Astrocyte of the cerebellum (primary cell): ENCODE measurements at regions not wholly inside any gene's neighbourhood (a gene's known extent, or its start where the extent isn't known, plus 50 kb on each side); places are given as distances from the start of the nearest gene placed in this dataset.

Experiments used
- DNase-seq: peaks from one replicate; pipeline ENCODE4 v3.0.0-alpha.2; 2011; ENCODE audit warnings: low read depth
- H3K4me3 ChIP-seq: 2 replicates; pipeline ENCODE4 v1.5.1; 2011; ENCODE audit warnings: mild to moderate bottlenecking, low read depth, low read length, moderate library complexity
- in situ Hi-C: cut with HindIII; loops from 2 replicates; pipeline ENCODE4 v1.10.0; 2017; ENCODE audit warnings: low sequenced_read_pairs
- TF ChIP-seq, protein P1 (sequence below): IDR thresholded peaks from 2 replicates; pipeline ENCODE4 v1.5.1; 2012; ENCODE audit warnings: low read length, low read depth, moderate library complexity, mild to moderate bottlenecking; ENCODE audit errors: missing control alignments

DNA sequence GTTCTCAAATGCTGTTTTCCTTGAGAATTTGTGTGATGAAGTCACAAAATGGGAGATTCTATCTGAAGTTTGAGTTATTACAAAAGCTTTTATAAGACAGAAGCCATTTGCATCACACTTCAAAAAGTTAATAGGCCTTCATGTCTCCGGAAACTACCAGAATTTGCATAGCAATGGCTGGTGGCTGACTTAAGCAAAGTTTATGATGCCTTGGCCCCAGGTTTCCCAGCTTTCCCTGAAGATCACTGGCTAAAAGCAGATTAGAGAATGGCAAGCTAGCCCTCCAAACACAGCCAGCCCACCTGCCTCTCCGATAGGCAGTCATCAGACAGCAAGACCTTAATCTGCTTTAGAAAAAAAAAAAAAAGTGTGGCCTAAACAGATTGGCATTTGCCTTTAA is 197.8 kb downstream of the HS3ST1 start:
- DNase-seq = no peak
- in situ Hi-C loops = no loop called here
- H3K4me3 ChIP-seq = no peak overlapping the region
- TF ChIP-seq, protein P1, sequence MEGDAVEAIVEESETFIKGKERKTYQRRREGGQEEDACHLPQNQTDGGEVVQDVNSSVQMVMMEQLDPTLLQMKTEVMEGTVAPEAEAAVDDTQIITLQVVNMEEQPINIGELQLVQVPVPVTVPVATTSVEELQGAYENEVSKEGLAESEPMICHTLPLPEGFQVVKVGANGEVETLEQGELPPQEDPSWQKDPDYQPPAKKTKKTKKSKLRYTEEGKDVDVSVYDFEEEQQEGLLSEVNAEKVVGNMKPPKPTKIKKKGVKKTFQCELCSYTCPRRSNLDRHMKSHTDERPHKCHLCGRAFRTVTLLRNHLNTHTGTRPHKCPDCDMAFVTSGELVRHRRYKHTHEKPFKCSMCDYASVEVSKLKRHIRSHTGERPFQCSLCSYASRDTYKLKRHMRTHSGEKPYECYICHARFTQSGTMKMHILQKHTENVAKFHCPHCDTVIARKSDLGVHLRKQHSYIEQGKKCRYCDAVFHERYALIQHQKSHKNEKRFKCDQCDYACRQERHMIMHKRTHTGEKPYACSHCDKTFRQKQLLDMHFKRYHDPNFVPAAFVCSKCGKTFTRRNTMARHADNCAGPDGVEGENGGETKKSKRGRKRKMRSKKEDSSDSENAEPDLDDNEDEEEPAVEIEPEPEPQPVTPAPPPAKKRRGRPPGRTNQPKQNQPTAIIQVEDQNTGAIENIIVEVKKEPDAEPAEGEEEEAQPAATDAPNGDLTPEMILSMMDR = no peak

DNA sequence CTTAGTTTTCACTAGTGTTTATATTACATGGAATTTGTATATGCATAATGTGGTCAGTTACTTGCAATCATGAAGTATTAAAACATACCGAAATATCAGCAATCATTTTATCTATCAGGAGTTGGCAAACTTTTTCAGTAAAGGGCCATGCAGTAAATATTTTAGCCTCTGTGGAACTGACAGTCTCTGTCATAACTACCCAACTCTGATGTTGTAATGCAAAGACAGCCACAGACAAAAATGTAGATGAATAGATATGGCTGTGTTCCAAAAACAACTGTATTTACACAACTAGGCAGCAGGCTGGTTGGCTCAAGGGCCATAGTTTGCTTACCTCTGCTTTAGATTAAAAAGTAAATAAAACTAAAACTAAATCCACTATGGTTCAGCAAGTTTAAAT is 200.2 kb downstream of the HS3ST1 start:
- in situ Hi-C loops = no loop called here
- no peak for DNase-seq
- TF ChIP-seq, protein P1 = no peak
- no peak overlapping the region for H3K4me3 ChIP-seq

DNA sequence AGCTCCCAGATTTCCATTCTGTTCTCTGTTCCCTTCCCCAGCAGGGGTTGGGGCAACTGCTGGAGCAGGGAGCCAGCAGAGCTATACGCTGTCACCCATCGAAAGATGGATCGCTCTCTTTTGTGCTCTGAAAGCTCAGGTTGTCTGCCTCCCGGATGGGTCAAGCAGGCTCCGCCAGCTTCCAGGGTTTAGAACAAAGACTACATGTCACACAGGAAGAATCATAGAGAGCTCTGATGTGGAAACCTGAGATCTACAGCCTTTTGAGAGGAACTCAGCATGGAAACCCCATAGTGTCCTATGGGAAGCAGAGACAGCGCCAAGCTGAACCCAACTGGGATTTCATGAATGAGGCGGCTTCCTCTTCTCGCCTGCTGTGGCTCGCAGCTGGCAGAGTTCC is 205.4 kb downstream of the HS3ST1 start:
- no peak overlapping the region for H3K4me3 ChIP-seq
- in situ Hi-C loops = no loop called here
- TF ChIP-seq, protein P1 = no peak
- DNase-seq = peak; percentile 6

DNA sequence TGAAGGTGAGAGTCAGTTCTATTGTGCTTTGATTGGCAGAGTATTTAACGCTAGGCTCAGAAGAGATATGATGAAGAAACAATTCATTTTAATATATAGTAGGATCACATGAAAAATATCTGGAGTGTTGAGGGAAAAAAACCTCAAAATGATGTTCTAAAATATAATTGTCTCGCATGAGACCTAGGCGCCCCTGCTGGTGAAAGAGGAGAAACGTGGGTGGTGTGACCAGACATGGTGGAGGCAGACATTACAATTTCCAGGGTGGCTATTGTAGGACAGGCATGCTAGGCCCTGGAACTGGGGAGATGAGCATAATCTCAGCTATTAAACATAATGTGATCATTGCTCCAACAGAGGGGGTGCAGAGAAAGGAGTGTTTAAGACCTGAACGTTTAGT is 210.0 kb downstream of the HS3ST1 start:
- TF ChIP-seq, protein P1 = peak; percentile 26
- DNase-seq = no peak
- in situ Hi-C loops = no loop called here
- no peak overlapping the region for H3K4me3 ChIP-seq

DNA sequence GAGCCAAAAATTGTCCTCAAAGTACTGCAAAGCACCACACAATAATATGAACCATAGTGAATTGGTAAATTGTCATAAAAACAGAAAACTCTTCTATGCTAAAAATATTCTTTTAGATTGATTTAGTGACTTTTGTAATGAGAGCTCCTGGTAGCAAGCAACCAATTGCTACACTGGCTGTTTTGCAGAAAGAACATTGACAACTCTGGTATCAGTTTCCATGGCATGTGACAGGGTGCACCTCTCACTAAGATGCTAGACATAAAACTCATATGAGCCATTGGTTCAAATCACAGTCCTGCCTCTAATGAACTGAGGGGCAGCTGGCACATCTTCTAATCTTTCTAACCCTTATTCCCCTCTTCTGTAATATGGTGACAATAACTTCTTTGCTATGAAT is 212.2 kb downstream of the HS3ST1 start:
- TF ChIP-seq, protein P1 = no peak
- no peak for DNase-seq
- no peak overlapping the region for H3K4me3 ChIP-seq
- in situ Hi-C loops = no loop called here

DNA sequence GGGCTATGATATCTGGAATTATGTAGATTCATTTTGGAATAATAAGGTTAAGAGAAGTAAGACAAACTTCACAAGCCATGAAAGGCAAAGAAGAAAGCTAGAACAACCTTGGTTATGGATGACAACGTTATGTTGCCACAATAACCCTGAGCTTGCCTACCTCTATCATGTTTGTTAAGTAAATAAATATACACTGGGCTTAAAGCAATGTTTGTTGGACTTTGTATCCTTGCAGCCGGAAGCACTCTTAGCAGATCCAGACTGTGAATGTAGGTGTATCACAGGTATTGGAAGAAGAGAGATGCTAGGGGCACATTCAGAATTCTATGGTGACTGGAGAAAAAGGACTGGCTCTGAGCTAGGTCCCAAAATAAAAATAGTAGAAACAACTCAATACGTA is 214.4 kb downstream of the HS3ST1 start:
- TF ChIP-seq, protein P1 = no peak
- no peak for DNase-seq
- in situ Hi-C loops = no loop called here
- no peak overlapping the region for H3K4me3 ChIP-seq

DNA sequence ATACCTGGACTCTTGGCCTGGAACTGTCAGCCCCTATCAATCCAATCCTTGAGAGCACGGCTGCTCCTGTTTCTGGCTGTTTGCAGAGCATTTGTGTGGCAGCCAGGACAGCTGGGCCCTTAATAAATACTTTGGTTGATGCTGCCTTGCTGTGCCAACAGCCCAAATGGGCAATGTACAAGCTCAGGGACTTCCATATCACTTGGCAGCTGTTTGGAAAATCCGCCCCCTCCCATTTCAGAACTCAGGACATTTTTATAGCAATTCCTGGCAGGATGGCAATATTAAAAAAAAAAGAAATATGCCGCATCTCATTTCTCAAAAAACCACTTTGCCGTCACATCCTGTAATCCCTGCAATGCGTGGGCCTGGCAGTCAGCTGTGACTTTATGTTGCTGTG is 218.9 kb downstream of the HS3ST1 start:
- no peak overlapping the region for H3K4me3 ChIP-seq
- DNase-seq = no peak
- TF ChIP-seq, protein P1 = no peak
- in situ Hi-C loops = no loop called here
